Umbilical cord (tissue), 1 donor: ENCODE measurements at regions not wholly inside any gene's neighbourhood (a gene's known extent, or its start where the extent isn't known, plus 50 kb on each side); places are given as distances from the start of the nearest gene placed in this dataset.
"Not testable (repeated sequence)": the region's sequence is repeated elsewhere in the genome, so short reads cannot be mapped to it uniquely, and the experiment has no call there.

Source experiments
- DNase-seq: peaks from one replicate; pipeline ENCODE4 v3.0.0-alpha.2; 2015; ENCODE audit warnings: low spot score

DNA sequence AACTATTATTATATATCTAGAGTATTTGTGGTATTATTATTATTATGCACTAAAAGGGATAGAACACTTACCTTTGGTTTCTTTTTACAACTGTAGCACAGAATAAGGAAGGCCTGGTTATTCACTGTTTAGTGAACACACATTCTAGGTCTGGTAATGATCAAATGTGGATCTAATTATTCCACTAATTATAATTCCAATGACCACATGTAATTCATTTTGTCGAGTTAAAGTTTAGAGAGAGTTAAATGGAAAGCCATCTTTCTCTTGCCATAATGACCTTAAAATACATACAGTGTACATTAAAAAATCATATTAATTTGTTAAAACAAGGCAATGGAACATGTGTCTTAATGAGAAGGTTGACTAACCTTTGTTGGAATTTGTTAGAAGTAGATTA lies 147.8 kb downstream of the SEM1 start:
- DNase-seq: no peak

DNA sequence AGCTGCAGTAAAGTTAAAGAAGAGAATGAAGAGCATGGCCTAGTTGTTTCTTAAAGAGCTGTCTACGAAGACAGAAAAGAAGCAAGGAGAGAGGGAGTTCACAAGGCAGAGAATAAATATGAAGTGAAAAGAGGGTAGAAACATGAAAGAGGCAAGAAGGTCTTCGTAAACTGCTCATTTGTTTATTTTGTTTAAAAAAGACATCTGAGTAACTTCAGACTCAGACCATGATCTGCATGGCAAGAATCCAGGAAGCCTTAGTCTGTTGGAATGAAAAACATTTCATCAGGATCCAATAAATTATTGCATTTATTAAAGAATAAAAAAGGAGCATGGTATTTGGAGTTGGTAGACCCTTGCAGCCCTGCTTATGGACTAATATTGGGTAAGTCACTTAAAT lies 151.1 kb downstream of the SEM1 start:
- DNase-seq: no peak

DNA sequence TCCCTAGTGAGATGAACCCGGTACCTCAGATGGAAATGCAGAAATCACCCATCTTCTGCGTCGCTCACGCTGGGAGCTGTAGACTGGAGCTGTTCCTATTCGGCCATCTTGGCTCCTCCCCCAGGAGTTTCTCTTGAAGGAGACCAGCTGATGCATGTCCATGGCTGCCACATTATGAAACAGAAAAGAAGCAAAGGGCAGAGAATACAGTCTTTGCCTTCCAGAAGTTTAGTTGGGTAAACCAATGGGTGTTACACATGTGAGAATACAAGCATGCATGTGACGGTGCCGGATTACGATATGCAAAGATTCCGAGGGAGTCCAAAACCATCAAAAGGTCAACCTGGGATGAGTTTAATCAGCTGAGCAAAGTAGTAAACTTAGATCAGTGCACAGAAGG lies 151.6 kb downstream of the SEM1 start:
- no peak for DNase-seq

DNA sequence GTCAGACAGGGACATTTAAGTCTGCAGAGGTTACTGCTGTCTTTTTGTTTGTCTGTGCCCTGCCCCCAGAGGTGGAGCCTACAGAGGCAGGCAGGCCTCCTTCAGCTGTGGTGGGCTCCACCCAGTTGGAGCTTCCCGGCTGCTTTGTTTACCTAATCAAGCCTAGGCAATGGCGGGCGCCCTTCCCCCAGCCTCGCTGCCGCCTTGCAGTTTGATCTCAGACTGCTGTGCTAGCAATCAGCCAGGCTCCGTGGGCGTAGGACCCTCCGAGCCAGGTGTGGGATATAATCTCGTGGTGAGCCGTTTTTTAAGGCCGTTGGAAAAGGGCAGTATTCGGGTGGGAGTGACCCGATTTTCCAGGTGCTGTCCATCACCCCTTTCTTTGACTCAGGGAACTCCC lies 152.0 kb downstream of the SEM1 start:
- not testable (repeated sequence) for DNase-seq

DNA sequence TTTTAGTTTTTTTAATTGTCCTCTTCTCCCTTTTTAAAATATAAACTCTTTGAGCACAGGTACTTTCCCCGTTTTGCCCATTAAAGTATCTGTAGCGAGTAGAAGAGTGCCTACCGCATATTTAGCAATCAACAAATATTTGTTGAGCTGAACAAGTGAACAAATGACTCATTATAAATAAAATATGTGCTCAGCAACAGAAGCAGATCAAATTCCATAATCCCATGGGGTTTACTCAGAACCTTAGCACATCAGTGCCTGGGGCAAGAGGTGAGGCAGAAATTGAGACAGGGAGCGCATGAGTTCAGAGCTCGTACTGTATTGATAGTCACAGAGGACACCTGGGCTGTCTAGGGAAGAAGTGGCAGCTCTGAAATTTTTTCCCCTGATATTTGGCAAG lies 161.0 kb downstream of the SEM1 start:
- no peak for DNase-seq

DNA sequence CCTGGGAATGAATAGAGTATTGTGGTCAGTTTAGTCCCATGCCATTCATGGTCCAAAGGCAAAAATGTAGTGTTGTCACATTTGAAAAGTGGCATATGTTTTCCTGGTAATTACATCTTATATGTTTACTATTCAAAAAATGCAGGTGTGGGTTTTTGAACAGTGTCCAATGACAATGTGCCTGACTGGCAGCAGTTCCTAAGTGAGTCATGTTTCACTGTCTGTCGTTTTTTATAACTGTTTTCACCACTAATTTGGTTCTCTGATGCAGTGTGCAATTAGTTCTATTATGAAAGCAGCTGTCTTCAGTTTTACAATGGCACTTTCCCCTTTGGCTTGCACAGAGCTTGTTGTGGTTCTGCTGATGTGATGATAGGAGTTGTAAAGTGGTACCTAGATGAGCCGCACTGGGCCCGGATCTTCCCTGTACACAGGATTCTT lies 162.3 kb downstream of the SEM1 start:
- DNase-seq: no peak

DNA sequence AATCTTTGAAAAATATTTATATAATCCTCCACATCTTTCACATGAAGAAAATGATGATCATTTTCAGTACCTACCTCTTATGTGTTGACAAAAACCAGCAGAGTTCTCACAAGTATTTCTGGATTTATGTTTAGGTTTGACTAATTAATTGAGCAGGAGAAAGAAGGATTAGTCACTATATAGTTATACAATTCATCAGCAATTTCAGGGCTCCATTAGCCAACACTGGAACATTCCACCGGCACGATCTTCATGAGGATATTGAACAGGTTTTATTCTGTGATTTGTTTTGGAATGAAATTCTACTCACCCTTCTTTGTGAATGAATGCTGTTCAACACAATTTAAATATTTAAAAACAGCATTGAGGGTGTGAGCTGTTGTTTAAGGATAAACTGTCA lies 163.2 kb downstream of the SEM1 start:
- DNase-seq: no peak

DNA sequence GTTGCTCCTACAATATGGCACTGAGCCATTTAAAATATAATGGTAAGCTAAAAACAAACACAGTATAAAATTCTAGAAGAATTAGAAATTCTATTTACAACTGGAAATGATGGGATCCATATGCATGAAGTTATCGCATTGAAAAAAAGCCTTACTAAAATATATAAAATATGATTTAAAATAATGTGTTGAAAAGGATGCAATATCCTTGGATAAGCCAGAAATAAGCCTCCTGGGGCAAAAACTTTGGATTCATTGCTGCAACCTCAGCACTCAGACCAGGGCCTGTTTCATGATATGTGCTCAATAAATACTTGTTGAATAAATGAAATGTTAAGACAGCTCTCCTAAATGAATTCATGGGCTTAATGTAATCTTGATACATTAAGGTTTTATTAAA lies 170.2 kb downstream of the SEM1 start:
- no peak for DNase-seq

DNA sequence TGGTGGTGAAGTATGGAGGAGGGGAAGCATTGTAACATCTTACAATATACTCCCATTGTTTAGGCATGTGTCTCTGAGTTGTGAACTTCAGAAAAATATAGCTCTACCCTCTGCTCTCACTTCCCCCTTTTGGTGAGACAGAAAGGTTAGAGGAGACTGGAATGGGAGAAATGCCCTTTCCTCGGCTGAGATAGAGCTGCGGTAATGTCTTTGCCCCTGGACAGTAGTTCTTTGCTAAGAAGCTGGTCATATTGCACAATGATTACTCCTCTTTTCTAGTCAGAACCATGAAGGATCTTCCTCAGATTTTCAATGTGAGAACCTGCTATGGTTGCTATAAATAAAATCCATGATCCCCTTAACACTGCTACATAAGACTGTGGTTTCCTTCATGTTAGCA lies 171.0 kb downstream of the SEM1 start:
- no peak for DNase-seq

DNA sequence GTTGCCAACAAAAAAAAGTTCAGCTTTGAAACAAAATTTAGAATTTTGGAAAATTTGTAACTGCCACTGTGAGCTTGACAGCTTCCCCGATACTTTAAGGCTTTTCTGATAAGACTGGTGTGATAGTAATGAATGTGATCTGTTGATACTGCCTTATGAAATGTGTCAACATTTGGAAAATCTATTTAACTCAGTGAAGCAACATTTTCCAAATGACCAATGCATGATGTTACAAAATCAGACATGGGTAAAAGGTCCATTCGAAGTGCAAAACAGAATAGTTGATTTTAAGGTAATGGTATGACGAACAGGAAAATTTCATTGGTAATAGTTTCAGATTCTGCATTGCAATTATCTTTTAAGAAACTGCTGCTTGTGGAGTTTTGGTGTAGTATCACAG lies 175.4 kb downstream of the SEM1 start:
- no peak for DNase-seq

DNA sequence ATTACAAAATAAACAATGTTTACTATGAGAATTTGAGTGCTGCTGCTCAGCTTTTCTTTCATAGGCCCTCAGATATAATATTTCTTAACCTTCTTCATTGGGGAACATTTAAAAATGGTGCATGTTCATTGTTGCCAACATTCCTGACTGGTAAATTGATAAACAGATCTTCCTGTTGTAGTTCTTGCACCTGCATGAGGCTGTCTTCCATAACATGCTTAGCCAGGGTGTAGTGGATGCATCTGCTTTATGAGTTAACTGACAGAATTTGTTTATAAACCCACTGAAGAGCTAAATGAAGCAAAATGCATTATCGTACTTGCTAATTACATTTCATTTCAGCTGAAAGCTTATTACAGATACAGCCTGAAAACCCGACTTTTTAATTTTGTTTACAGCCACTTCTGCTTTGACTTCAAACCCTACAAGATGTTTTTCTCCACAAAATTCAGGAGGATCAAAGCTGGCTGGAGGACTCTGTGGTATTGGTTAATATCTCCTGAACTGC lies 177.2 kb downstream of the SEM1 start:
- DNase-seq: no peak

DNA sequence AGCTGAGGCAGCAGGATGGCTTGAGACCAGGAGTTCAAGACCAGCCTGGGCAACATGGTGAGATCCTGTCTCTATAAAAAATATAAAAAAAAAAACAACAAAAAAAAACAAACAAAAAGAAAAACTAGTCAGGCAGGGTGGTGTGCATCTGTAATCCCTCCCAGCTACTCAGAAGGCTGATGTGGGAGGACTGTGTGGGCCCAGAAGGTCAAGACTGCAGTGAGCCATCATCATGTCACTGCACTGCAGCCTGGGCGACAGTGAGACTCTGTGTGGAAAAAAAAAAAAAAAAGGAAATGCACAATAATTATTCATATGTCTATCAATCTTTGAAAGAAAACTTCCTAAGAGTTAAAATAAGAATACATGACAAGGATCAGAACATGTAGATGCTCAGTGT lies 178.3 kb downstream of the SEM1 start:
- no peak for DNase-seq

DNA sequence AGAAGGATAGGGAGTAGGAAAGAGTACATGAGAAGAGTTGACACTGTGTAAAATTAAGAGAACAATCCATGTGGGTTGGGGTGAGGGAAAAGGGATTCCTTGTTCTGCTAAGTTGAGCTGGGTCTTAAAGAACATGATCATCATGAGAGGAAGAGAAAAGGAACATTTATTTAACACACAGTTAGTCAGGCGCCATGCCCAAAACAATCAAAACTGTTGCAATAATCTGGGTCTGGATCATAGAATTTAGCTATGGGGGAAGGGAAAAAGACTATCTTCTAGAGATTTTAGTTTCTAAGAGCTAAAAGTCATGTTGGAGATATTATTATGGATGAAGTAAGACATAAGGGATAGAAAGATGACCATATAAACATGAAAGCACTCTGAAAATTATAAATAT lies 178.9 kb downstream of the SEM1 start:
- DNase-seq: no peak

DNA sequence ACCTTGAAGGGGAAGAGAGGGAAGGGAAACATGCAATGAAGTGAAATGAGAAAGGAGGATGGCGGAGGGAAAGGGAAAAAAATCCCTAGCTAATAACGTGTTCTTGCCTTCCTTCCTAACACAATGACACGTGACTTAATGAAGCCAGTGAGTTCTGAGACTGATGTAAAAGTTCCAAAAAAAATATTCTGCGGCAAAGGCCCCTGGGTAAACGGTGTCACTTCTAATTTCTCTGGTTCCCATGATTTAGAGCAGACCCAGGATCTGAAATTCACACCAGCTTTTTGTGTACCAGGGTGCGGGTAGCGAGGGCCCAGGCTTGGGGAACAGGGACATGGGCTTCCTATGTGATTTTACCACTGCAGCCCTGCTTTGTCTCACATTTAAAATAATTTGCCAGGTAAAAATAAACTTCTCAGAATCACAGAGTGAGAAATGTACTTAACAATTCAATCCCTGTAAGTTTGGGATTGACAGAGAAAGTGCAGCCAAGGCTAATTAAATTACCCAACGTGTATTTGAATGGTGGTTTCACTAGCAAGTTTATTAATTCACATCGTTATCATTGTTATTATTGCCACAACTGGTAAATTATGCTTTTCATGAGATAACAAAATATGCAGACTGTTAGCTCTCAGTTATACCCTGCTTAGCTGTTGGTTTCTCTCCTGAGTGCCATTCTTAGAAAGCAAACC lies 182.4 kb downstream of the SEM1 start:
- no peak for DNase-seq

DNA sequence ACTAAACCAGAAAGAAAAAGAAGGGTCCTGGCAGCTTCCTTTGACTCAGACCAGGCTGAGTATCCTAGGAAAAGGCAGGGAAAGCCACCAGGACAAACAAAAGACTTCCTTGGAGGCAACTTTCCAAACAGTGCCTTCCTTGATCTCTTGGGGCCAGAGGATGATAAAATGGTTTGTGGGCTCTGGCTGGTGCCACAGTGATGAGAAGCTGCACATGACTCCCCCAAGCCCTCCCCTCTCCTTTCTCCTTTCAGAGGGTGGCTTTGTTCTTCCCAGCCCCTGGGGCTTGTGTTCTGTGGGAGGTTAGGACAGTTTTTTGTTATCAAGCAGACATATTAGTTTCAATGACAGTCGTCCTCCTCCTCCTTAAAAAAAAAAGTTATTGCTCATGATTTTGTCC lies 183.2 kb downstream of the SEM1 start:
- no peak for DNase-seq

DNA sequence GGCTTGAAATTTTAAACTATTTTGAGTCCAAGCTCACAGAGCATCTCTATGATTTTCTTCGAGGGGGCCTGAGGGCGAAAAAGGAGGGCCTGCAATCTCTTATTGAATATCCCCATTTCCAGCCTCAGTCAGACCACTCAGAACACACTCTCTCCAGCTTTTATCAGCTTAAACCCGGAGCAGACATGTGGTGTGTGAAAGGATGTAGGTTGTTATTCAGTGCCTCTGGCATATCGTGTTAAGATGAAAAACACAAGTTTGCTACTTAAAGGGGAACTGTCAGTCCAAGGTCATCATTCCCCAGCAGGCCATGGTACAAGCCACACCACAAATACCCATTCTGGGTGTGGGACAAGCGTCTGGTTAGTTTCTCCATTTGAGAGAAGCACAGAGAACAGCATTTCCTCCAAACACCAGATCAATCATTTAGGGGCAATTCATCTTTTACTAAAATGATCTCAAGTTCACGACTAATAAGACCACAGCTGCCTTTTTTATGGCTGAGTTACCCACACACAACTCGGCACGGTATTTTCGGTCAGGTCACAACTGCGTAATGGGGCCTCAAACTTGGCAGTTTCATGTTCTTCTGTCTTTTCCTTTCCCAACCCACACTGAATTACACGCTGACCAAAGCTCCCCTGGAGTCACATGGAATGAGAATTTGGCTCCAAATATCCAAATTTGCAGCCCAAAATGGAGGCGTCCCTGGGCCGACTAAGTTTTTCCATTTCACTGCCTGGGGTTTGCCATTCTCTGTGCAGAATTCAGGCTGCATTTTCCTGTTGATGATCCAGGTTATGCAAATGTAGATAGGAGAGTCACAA lies 188.4 kb downstream of the SEM1 start:
- no peak for DNase-seq

DNA sequence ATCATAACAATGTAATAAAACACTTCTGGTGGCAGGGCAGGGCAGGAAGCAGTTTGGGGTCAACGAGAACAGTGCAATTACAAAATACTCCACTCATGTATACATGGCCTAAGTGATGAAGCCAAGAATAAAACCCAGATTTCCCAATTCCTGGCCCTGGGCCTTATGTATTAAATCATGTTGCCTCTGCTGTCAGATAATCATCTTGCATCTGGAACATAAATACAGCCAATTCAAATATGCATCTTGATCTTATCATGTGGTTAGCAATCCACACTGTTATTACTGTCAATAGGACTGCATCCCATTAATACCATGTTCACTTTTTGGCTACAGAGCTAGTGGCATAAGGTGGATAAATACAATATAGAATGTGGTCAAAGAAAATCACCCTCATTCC lies 186.5 kb upstream of the SLC25A13 start:
- peak; percentile 11 for DNase-seq

DNA sequence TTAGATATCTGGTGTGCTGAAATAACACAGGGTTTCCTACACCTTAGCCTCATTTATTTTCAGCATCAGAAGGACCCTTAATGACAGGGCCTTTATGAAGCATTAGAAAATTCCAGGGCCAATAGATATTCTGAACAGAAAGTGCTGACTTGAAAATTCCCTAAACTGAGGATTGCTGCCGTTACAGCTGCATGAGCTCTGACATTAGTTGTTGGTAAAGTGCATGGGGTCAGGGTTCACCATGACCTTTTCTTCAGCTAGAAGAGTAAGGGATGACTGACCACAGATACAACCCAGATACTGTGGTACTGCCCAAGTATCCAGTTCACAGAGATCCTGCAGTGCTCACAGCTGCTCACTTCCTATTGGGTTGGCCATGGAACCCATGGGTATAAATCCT lies 181.7 kb upstream of the SLC25A13 start:
- DNase-seq: no peak

DNA sequence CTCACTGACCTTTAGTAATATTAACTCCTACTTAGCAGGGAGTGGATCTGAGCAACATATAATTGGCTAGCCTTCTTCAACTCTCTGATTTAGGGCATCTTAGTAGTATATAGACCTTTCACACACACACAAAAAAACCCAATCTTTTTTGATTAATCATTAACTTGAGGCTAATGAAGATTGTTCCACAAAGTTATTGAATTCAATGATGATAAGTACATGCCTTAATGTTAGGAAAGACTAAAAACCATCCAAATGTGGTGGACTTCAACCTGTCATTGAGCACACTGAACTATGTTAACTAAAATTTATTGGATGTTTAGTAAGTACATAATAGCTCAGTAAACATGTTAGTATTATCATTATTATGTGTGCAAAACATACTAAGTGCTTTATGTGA lies 179.4 kb upstream of the SLC25A13 start:
- DNase-seq: no peak

DNA sequence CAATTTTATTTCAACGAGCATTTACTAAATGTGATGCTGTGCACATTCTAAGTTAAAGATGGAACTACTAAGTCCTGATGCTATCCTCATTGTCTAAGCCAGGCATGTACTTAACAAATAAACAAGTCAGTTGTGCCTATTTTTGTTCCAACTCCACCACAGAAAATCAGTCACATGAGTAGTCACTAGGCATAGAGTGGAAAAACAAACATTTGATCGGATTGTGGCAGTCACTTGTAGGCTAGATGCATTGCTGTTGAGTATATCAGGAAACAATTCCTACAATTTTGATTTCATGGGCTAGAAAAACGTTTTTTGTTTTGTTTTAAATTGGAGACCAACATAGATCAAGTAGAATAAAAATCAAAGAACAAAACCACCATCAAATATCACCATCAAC lies 177.6 kb upstream of the SLC25A13 start:
- no peak for DNase-seq

DNA sequence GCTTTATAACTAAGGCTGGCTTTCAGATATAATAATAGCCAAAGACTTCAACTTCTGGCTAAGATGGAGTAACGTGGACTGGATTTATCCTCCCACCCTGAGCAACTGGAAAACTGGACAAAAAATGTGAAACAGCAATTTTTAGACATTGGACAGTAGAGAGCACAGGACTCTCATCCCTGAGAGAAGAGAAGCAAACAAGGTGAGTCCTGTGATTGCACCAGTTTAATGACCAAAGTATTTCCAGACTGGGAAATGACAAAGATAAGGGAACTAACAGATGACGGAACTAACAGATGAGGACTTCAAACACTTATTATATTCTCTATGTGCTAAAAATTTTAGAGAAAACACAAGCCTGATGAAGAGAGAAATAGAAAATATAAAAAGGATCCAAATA lies 175.7 kb upstream of the SLC25A13 start:
- no peak for DNase-seq

DNA sequence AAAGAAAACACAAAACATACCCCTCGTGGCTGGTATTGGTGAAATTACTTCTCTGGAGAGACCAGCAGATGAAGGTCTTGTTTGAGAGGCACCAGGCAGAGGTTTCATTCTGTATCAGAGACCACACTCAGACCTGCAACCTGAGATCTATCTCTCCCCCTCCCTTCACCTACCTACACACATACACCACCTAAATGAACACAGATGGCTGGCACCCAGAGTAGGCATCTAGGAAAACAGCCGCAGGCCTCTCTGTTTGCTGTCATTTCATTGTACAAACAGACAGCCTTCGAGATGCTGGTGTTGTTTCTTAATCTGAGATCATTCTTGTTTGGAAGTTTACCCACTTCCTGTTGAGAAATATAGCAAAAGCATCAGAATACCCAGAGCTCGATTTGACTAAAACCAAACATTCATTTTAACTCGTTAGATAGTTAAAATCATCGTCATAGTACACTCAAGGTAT lies 173.9 kb upstream of the SLC25A13 start:
- no peak for DNase-seq

DNA sequence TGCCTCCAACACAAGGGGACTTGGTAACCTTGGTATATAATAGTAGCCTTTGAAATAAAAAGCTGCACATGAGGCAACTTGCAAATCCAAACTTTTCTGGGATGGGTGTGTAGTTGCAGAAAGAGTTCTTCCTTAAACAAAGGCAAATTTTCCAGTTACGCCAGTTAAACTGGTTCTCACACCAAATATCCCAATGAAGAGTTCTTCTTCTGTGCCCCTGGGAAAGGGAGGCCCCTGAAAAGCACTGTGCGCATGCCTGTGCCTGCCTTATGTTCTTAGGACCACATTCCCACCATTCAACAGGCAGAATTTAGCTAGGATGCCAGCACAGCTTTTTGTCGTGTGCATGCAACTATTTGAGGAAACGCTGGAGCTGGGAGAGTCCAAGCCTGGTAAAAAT lies 164.8 kb upstream of the SLC25A13 start:
- DNase-seq: peak; percentile 26
